ENCODE measurements at regions not wholly inside any gene's neighbourhood (a gene's known extent, or its start where the extent isn't known, plus 50 kb on each side); places are given as distances from the start of the nearest gene placed in this dataset.
"Not testable (repeated sequence)": the region's sequence is repeated elsewhere in the genome, so short reads cannot be mapped to it uniquely, and the experiment has no call there.

GRCh38 chr6:140379919-140380318, 1005.5 kb upstream of the CITED2 start:
- DNase-seq, result no peak
- H3K36me3 ChIP-seq (ENCODE audit: control insufficient read depth, insufficient read depth, low read length), result no peaks in the 10 kb centered on the region
- H3K4me1 Mint-ChIP-seq, result no peaks in the 10 kb centered on the region
- no peaks in the 10 kb centered on the region for H3K27me3 ChIP-seq (ENCODE audit: control insufficient read depth, insufficient read depth, low read length, poor library complexity, severe bottlenecking)
- H3K27ac Mint-ChIP-seq, result no peak overlapping the region
- H3K4me3 Mint-ChIP-seq, result no peak overlapping the region
- H3K27ac ChIP-seq (ENCODE audit: low read depth, low read length), result no peak overlapping the region
- peaks cover 14% of the 10 kb centered on the region for H3K9me3 Mint-ChIP-seq
- H3K4me1 ChIP-seq (ENCODE audit: control insufficient read depth, insufficient read depth, low read length), result no peaks in the 10 kb centered on the region
- no peaks in the 10 kb centered on the region for H3K36me3 Mint-ChIP-seq (ENCODE audit: low read depth)
- no peaks in the 10 kb centered on the region for H3K27me3 Mint-ChIP-seq (ENCODE audit: insufficient read depth)
- H3K4me3 ChIP-seq (ENCODE audit: low read length), result no peak overlapping the region
- no peak overlapping the region for H3K9ac ChIP-seq (ENCODE audit: extremely low read depth, low read length, poor library complexity, severe bottlenecking)
- WGBS, 2 experiments (ENCODE audit: insufficient coverage in 1 of 2, insufficient read length in 1 of 2), result 88 to 96% methylated on average over 1 to 2 of the region's 2 CpGs
- peaks cover 5% of the 10 kb centered on the region for H3K9me3 ChIP-seq (ENCODE audit: control insufficient read depth, low read length)
- no peak for TF ChIP-seq CTCF (conservative IDR thresholded peaks at IDR 0.05)

GRCh38 chr6:140376209-140376608, 1001.8 kb upstream of the CITED2 start:
- DNase-seq, result no peak
- Histone ChIP-seq H3K36me3 (ENCODE audit: control insufficient read depth, insufficient read depth, low read length) (no peaks in the 10 kb centered on the region), H3K27me3 (ENCODE audit: control insufficient read depth, insufficient read depth, low read length, poor library complexity, severe bottlenecking) (no peaks in the 10 kb centered on the region), H3K4me1 (ENCODE audit: control insufficient read depth, insufficient read depth, low read length) (no peaks in the 10 kb centered on the region), H3K4me3 (ENCODE audit: low read length) (no peak overlapping the region), H3K27ac (ENCODE audit: low read depth, low read length) (no peak overlapping the region), H3K9me3 (ENCODE audit: control insufficient read depth, low read length) (no peaks in the 10 kb centered on the region), H3K9ac (ENCODE audit: extremely low read depth, low read length, poor library complexity, severe bottlenecking) (no peak overlapping the region)
- no peak for TF ChIP-seq CTCF (conservative IDR thresholded peaks at IDR 0.05)
- H3K9me3 Mint-ChIP-seq, result peaks cover 23% of the 10 kb centered on the region
- H3K4me3 Mint-ChIP-seq, result no peak overlapping the region
- H3K36me3 Mint-ChIP-seq (ENCODE audit: low read depth), result peaks cover 2% of the 10 kb centered on the region
- H3K27me3 Mint-ChIP-seq (ENCODE audit: insufficient read depth), result no peaks in the 10 kb centered on the region
- no peak overlapping the region for H3K27ac Mint-ChIP-seq
- H3K4me1 Mint-ChIP-seq, result peaks cover 4% of the 10 kb centered on the region

GRCh38 chr6:140373728-140374127, 999.3 kb upstream of the CITED2 start:
- peaks cover 23% of the 10 kb centered on the region for H3K9me3 Mint-ChIP-seq
- H3K4me1 Mint-ChIP-seq; H3K27ac Mint-ChIP-seq; H3K27me3 Mint-ChIP-seq (ENCODE audit: insufficient read depth); DNase-seq; H3K27me3 ChIP-seq (ENCODE audit: control insufficient read depth, insufficient read depth, low read length, poor library complexity, severe bottlenecking); H3K27ac ChIP-seq (ENCODE audit: low read depth, low read length); H3K4me3 Mint-ChIP-seq; H3K9ac ChIP-seq (ENCODE audit: extremely low read depth, low read length, poor library complexity, severe bottlenecking); H3K4me3 ChIP-seq (ENCODE audit: low read length); H3K36me3 Mint-ChIP-seq (ENCODE audit: low read depth); H3K36me3 ChIP-seq (ENCODE audit: control insufficient read depth, insufficient read depth, low read length); H3K4me1 ChIP-seq (ENCODE audit: control insufficient read depth, insufficient read depth, low read length); H3K9me3 ChIP-seq (ENCODE audit: control insufficient read depth, low read length): not testable (repeated sequence)
- 94% methylated on average over 24 of the region's 24 CpGs; no CpG with 5 or more reads in 1 of the 2 experiments for WGBS, 2 experiments (ENCODE audit: insufficient coverage in 1 of 2, insufficient read length in 1 of 2)

GRCh38 chr6:140372064-140372463, 997.6 kb upstream of the CITED2 start:
- H3K27me3 ChIP-seq (ENCODE audit: control insufficient read depth, insufficient read depth, low read length, poor library complexity, severe bottlenecking), result no peaks in the 10 kb centered on the region
- H3K4me3 Mint-ChIP-seq, result no peak overlapping the region
- peaks cover 2% of the 10 kb centered on the region for H3K36me3 Mint-ChIP-seq (ENCODE audit: low read depth)
- H3K4me1 Mint-ChIP-seq, result peaks cover 4% of the 10 kb centered on the region
- no peak overlapping the region for H3K4me3 ChIP-seq (ENCODE audit: low read length)
- no peak for TF ChIP-seq CTCF (conservative IDR thresholded peaks at IDR 0.05)
- H3K9me3 Mint-ChIP-seq, result peaks cover 23% of the 10 kb centered on the region
- H3K4me1 ChIP-seq (ENCODE audit: control insufficient read depth, insufficient read depth, low read length), result no peaks in the 10 kb centered on the region
- H3K9ac ChIP-seq (ENCODE audit: extremely low read depth, low read length, poor library complexity, severe bottlenecking), result no peak overlapping the region
- DNase-seq, result no peak
- no peaks in the 10 kb centered on the region for H3K9me3 ChIP-seq (ENCODE audit: control insufficient read depth, low read length)
- H3K36me3 ChIP-seq (ENCODE audit: control insufficient read depth, insufficient read depth, low read length), result no peaks in the 10 kb centered on the region
- H3K27me3 Mint-ChIP-seq (ENCODE audit: insufficient read depth), result no peaks in the 10 kb centered on the region
- WGBS, 2 experiments (ENCODE audit: insufficient coverage in 1 of 2, insufficient read length in 1 of 2), result 75% methylated on average over 4 of the region's 4 CpGs; no CpG with 5 or more reads in 1 of the 2 experiments
- H3K27ac ChIP-seq (ENCODE audit: low read depth, low read length), result no peak overlapping the region
- no peak overlapping the region for H3K27ac Mint-ChIP-seq

Data from endodermal cell (in vitro differentiated cells).